ENCODE measurements at regions not wholly inside any gene's neighbourhood (a gene's known extent, or its start where the extent isn't known, plus 50 kb on each side); places are given as distances from the start of the nearest gene placed in this dataset.
"Not testable (repeated sequence)": the region's sequence is repeated elsewhere in the genome, so short reads cannot be mapped to it uniquely, and the experiment has no call there.

DNA sequence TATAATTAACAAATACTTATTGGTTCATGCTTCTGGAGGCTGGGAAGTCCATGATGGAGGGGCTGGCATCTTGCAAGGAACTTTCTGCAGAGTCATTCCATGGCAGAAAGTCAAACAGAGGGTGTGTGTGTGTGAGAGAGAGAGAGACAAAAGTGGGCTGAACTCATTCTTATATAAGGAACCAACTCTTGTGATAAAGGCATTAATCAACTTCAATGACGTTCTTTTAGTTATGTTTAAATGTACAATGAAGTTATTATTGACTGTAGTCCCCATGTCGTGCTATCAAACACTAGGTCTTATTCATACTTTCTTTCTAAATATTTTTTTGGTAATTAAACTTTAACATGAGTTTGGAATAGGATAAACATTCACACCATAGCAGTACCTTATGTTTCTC lies 1408.8 kb downstream of the STIM2 start:
- Histone ChIP-seq H3K79me2 (ENCODE audit: control insufficient read depth, low read length) (no peaks in the 10 kb centered on the region), H3K36me3 (ENCODE audit: control insufficient read depth, low read length) (no peaks in the 10 kb centered on the region), H3K27me3 (ENCODE audit: control insufficient read depth, low read length) (no peaks in the 10 kb centered on the region), H3K9me3 (ENCODE audit: control insufficient read depth, insufficient read depth, low read length) (no peaks in the 10 kb centered on the region), H3K27ac (ENCODE audit: low read depth, low read length) (no peak overlapping the region), H3K4me1 (ENCODE audit: control insufficient read depth, low read length) (no peaks in the 10 kb centered on the region), H3F3A (ENCODE audit: control insufficient read depth, insufficient read depth) (no peaks in the 10 kb centered on the region), H3K9me2 (replicated peaks; ENCODE audit: control insufficient read depth, low read length) (no peaks in the 10 kb centered on the region), H3K4me2 (ENCODE audit: low read length) (no peak overlapping the region), H3K4me3 (ENCODE audit: low read length) (no peak overlapping the region), H4K20me1 (ENCODE audit: control insufficient read depth, insufficient read depth, low read depth, low read length) (no peaks in the 10 kb centered on the region)
- TF ChIP-seq, protein P1, sequence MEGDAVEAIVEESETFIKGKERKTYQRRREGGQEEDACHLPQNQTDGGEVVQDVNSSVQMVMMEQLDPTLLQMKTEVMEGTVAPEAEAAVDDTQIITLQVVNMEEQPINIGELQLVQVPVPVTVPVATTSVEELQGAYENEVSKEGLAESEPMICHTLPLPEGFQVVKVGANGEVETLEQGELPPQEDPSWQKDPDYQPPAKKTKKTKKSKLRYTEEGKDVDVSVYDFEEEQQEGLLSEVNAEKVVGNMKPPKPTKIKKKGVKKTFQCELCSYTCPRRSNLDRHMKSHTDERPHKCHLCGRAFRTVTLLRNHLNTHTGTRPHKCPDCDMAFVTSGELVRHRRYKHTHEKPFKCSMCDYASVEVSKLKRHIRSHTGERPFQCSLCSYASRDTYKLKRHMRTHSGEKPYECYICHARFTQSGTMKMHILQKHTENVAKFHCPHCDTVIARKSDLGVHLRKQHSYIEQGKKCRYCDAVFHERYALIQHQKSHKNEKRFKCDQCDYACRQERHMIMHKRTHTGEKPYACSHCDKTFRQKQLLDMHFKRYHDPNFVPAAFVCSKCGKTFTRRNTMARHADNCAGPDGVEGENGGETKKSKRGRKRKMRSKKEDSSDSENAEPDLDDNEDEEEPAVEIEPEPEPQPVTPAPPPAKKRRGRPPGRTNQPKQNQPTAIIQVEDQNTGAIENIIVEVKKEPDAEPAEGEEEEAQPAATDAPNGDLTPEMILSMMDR (IDR thresholded peaks at IDR 0.05; ENCODE audit: low read depth, low read length, poor library complexity, severe bottlenecking): no peak
- no peak for TF ChIP-seq EZH2phosphoT487 (IDR thresholded peaks at IDR 0.05; ENCODE audit: borderline replicate concordance, low read length)

- Histone ChIP-seq H3K4me1 (ENCODE audit: control insufficient read depth, low read length) (no peaks in the 10 kb centered on the region), H3K4me2 (ENCODE audit: low read length) (no peak overlapping the region), H3K9me2 (replicated peaks; ENCODE audit: control insufficient read depth, low read length) (no peaks in the 10 kb centered on the region), H3K27ac (ENCODE audit: low read depth, low read length) (no peak overlapping the region), H3F3A (ENCODE audit: control insufficient read depth, insufficient read depth) (no peaks in the 10 kb centered on the region), H3K36me3 (ENCODE audit: control insufficient read depth, low read length) (no peaks in the 10 kb centered on the region), H3K27me3 (ENCODE audit: control insufficient read depth, low read length) (no peaks in the 10 kb centered on the region), H3K9me3 (ENCODE audit: control insufficient read depth, insufficient read depth, low read length) (no peaks in the 10 kb centered on the region), H3K79me2 (ENCODE audit: control insufficient read depth, low read length) (no peaks in the 10 kb centered on the region), H3K4me3 (ENCODE audit: low read length) (no peak overlapping the region), H4K20me1 (ENCODE audit: control insufficient read depth, insufficient read depth, low read depth, low read length) (no peaks in the 10 kb centered on the region)
- TF ChIP-seq, protein P1 (IDR thresholded peaks at IDR 0.05; ENCODE audit: low read depth, low read length, poor library complexity, severe bottlenecking): no peak
- TF ChIP-seq EZH2phosphoT487 (IDR thresholded peaks at IDR 0.05; ENCODE audit: borderline replicate concordance, low read length): no peak
Observed at GRCh38 chr4:28277931-28278330, 1417.3 kb downstream of the STIM2 start.

DNA sequence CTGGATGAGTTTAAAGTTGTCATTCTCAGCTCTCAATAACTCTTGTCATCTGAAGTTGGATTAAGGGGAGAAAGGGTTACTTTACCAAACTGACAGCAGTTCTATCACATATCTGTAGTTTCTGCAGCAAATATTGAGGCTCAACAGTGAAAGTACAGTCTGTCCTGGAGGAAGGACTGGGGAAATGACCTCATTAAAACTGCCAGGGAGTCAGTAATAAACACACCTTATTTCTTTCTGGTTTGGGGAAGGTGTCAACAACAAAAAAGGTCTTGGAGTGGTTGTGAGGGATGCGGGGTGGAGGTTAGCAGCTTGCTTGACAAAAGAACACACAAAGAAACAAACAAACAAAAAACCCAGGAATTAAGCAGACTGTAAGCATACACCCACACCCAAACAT lies 1418.0 kb downstream of the STIM2 start:
- H3K27ac ChIP-seq (ENCODE audit: low read depth, low read length): no peak overlapping the region
- H3K79me2 ChIP-seq (ENCODE audit: control insufficient read depth, low read length): no peaks in the 10 kb centered on the region
- no peaks in the 10 kb centered on the region for H3K27me3 ChIP-seq (ENCODE audit: control insufficient read depth, low read length)
- H3K36me3 ChIP-seq (ENCODE audit: control insufficient read depth, low read length): no peaks in the 10 kb centered on the region
- H3K9me3 ChIP-seq (ENCODE audit: control insufficient read depth, insufficient read depth, low read length): no peaks in the 10 kb centered on the region
- H3F3A ChIP-seq (ENCODE audit: control insufficient read depth, insufficient read depth): no peaks in the 10 kb centered on the region
- no peak overlapping the region for H3K4me2 ChIP-seq (ENCODE audit: low read length)
- no peak overlapping the region for H3K4me3 ChIP-seq (ENCODE audit: low read length)
- H4K20me1 ChIP-seq (ENCODE audit: control insufficient read depth, insufficient read depth, low read depth, low read length): no peaks in the 10 kb centered on the region
- H3K9me2 ChIP-seq (replicated peaks; ENCODE audit: control insufficient read depth, low read length): no peaks in the 10 kb centered on the region
- H3K4me1 ChIP-seq (ENCODE audit: control insufficient read depth, low read length): no peaks in the 10 kb centered on the region
- TF ChIP-seq, protein P1 (IDR thresholded peaks at IDR 0.05; ENCODE audit: low read depth, low read length, poor library complexity, severe bottlenecking): no peak
- TF ChIP-seq EZH2phosphoT487 (IDR thresholded peaks at IDR 0.05; ENCODE audit: borderline replicate concordance, low read length): no peak

GRCh38 chr4:28279249-28279648 lies 1418.6 kb downstream of the STIM2 start:
- Histone ChIP-seq H3K27me3 (ENCODE audit: control insufficient read depth, low read length) (no peaks in the 10 kb centered on the region), H3K9me3 (ENCODE audit: control insufficient read depth, insufficient read depth, low read length) (no peaks in the 10 kb centered on the region), H3K27ac (ENCODE audit: low read depth, low read length) (no peak overlapping the region), H3F3A (ENCODE audit: control insufficient read depth, insufficient read depth) (no peaks in the 10 kb centered on the region), H3K36me3 (ENCODE audit: control insufficient read depth, low read length) (no peaks in the 10 kb centered on the region), H3K79me2 (ENCODE audit: control insufficient read depth, low read length) (no peaks in the 10 kb centered on the region), H3K4me2 (ENCODE audit: low read length) (no peak overlapping the region), H4K20me1 (ENCODE audit: control insufficient read depth, insufficient read depth, low read depth, low read length) (no peaks in the 10 kb centered on the region), H3K4me3 (ENCODE audit: low read length) (no peak overlapping the region), H3K9me2 (replicated peaks; ENCODE audit: control insufficient read depth, low read length) (no peaks in the 10 kb centered on the region), H3K4me1 (ENCODE audit: control insufficient read depth, low read length) (no peaks in the 10 kb centered on the region)
- no peak for TF ChIP-seq EZH2phosphoT487 (IDR thresholded peaks at IDR 0.05; ENCODE audit: borderline replicate concordance, low read length)
- TF ChIP-seq, protein P1 (IDR thresholded peaks at IDR 0.05; ENCODE audit: low read depth, low read length, poor library complexity, severe bottlenecking): no peak

GRCh38 chr4:28286266-28286665 lies 1425.6 kb downstream of the STIM2 start:
- H3K27me3 ChIP-seq (ENCODE audit: control insufficient read depth, low read length); H3K27ac ChIP-seq (ENCODE audit: low read depth, low read length); H3K9me2 ChIP-seq (replicated peaks; ENCODE audit: control insufficient read depth, low read length); H3K4me1 ChIP-seq (ENCODE audit: control insufficient read depth, low read length); H3F3A ChIP-seq (ENCODE audit: control insufficient read depth, insufficient read depth); H3K9me3 ChIP-seq (ENCODE audit: control insufficient read depth, insufficient read depth, low read length); H4K20me1 ChIP-seq (ENCODE audit: control insufficient read depth, insufficient read depth, low read depth, low read length); H3K4me2 ChIP-seq (ENCODE audit: low read length); H3K36me3 ChIP-seq (ENCODE audit: control insufficient read depth, low read length); H3K79me2 ChIP-seq (ENCODE audit: control insufficient read depth, low read length); H3K4me3 ChIP-seq (ENCODE audit: low read length): not testable (repeated sequence)

Data from DOHH2 (cell line).